ENCODE measurements at regions not wholly inside any gene's neighbourhood (a gene's known extent, or its start where the extent isn't known, plus 50 kb on each side); places are given as distances from the start of the nearest gene placed in this dataset.

DNA sequence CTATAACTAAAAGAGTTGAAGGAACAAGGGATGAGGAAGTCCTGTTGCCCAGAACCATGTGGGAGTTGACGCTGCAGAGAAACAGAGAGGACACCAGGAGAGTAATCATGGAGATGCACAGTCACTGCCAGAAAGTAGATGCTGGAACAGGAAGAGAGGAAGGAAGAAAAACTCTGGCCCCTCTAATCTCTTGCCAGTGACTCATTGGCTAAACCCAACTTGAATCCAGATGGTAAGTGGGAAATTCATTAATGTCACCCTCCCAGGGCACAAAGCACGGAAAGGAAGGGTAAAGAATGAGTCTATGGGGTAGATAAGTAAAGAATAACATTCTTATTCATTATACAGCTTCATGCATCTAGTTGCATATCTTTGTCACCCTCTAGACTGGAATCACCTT lies 631.9 kb downstream of the PRELID2 start:
- H3K4me1 ChIP-seq = no peaks in the 10 kb centered on the region
- no peaks in the 10 kb centered on the region for H3K36me3 ChIP-seq
- no peaks in the 10 kb centered on the region for H3K27me3 ChIP-seq
- DNase-seq (ENCODE audit: extremely low spot score in 2 of 2) = no peak
- no peak overlapping the region for H3K27ac ChIP-seq
- no peak for TF ChIP-seq POLR2AphosphoS5 (IDR thresholded peaks at IDR 0.05; ENCODE audit: insufficient read depth in 1 of 2, low read depth in 1 of 2)
- TF ChIP-seq, protein P1, sequence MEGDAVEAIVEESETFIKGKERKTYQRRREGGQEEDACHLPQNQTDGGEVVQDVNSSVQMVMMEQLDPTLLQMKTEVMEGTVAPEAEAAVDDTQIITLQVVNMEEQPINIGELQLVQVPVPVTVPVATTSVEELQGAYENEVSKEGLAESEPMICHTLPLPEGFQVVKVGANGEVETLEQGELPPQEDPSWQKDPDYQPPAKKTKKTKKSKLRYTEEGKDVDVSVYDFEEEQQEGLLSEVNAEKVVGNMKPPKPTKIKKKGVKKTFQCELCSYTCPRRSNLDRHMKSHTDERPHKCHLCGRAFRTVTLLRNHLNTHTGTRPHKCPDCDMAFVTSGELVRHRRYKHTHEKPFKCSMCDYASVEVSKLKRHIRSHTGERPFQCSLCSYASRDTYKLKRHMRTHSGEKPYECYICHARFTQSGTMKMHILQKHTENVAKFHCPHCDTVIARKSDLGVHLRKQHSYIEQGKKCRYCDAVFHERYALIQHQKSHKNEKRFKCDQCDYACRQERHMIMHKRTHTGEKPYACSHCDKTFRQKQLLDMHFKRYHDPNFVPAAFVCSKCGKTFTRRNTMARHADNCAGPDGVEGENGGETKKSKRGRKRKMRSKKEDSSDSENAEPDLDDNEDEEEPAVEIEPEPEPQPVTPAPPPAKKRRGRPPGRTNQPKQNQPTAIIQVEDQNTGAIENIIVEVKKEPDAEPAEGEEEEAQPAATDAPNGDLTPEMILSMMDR (IDR thresholded peaks at IDR 0.05) = no peak
- TF ChIP-seq POLR2A (IDR thresholded peaks at IDR 0.05) = no peak
- H3K4me3 ChIP-seq = no peak overlapping the region
- intact Hi-C loops (cut with DNase I) = no loop called here
- no peaks in the 10 kb centered on the region for H3K9me3 ChIP-seq

GRCh38 chr5:145198525-145199260 lies 636.4 kb downstream of the PRELID2 start:
- intact Hi-C loops (cut with DNase I) = no loop called here
- DNase-seq (ENCODE audit: extremely low spot score in 2 of 2) = no peak
- no peaks in the 10 kb centered on the region for H3K36me3 ChIP-seq
- TF ChIP-seq, protein P1 (IDR thresholded peaks at IDR 0.05) = no peak
- TF ChIP-seq POLR2AphosphoS5 (IDR thresholded peaks at IDR 0.05; ENCODE audit: insufficient read depth in 1 of 2, low read depth in 1 of 2) = no peak
- TF ChIP-seq POLR2A (IDR thresholded peaks at IDR 0.05) = no peak
- H3K4me1 ChIP-seq = no peaks in the 10 kb centered on the region
- no peaks in the 10 kb centered on the region for H3K27me3 ChIP-seq
- H3K4me3 ChIP-seq = no peak overlapping the region
- H3K27ac ChIP-seq = no peak overlapping the region
- no peaks in the 10 kb centered on the region for H3K9me3 ChIP-seq

GRCh38 chr5:145189746-145190145 lies 645.4 kb downstream of the PRELID2 start:
- intact Hi-C loops (cut with DNase I) = no loop called here
- H3K27ac ChIP-seq = no peak overlapping the region
- H3K36me3 ChIP-seq = no peaks in the 10 kb centered on the region
- no peaks in the 10 kb centered on the region for H3K27me3 ChIP-seq
- H3K4me1 ChIP-seq = no peaks in the 10 kb centered on the region
- no peak for TF ChIP-seq POLR2AphosphoS5 (IDR thresholded peaks at IDR 0.05; ENCODE audit: insufficient read depth in 1 of 2, low read depth in 1 of 2)
- TF ChIP-seq, protein P1 (IDR thresholded peaks at IDR 0.05) = no peak
- TF ChIP-seq POLR2A (IDR thresholded peaks at IDR 0.05) = no peak
- H3K4me3 ChIP-seq = no peak overlapping the region
- no peak for DNase-seq (ENCODE audit: extremely low spot score in 2 of 2)
- no peaks in the 10 kb centered on the region for H3K9me3 ChIP-seq

DNA sequence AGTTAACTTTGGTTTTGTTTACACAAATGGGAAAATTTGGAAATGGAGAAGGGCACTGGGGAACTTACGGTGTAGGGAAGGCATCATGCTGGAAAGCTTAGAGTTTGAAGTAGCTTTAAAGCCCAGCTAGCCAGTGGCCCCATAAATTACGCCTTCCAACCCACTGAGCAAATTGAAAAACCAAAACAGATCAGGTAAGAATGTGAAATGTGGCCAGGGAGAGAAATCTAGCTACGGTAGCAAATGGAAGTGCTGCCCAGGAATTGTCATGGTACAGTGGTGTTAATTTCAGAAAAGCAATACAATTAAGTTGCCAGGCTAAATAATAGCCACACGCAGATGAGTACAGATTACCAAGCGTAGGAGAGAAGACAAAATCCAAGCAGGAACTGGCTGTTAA lies 654.8 kb downstream of the PRELID2 start:
- no peak for DNase-seq (ENCODE audit: extremely low spot score in 2 of 2)
- no peaks in the 10 kb centered on the region for H3K27me3 ChIP-seq
- no peaks in the 10 kb centered on the region for H3K4me1 ChIP-seq
- H3K36me3 ChIP-seq = no peaks in the 10 kb centered on the region
- no peak overlapping the region for H3K27ac ChIP-seq
- intact Hi-C loops (cut with DNase I) = no loop called here
- no peaks in the 10 kb centered on the region for H3K9me3 ChIP-seq
- TF ChIP-seq POLR2A (IDR thresholded peaks at IDR 0.05) = no peak
- TF ChIP-seq, protein P1 (IDR thresholded peaks at IDR 0.05) = no peak
- no peak for TF ChIP-seq POLR2AphosphoS5 (IDR thresholded peaks at IDR 0.05; ENCODE audit: insufficient read depth in 1 of 2, low read depth in 1 of 2)
- H3K4me3 ChIP-seq = no peak overlapping the region

Measured in vagina (tissue), 2 donors.